ENCODE measurements at regions not wholly inside any gene's neighbourhood (a gene's known extent, or its start where the extent isn't known, plus 50 kb on each side); places are given as distances from the start of the nearest gene placed in this dataset.

DNA sequence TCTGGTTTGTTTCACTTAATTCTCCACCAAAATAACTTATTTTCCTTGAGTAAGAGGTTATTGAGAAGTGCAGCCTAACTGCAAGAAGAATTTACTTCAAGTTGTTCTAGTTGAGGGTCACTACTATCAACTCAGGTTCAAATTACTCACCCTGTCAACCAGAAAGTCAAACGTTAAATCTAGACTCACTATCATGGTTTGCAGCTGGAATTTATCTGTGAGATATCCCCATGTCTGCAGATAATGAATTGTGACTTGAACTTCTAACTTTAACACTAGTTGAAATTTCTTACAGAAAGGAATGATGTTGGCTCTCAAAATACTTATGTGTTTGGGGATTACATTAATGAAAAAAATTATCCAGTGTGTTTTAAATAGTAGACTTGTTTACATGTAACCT lies 1145.7 kb upstream of the NXPH2 start:
- DNase-seq, result no peak
- no peaks in the 10 kb centered on the region for H3K4me1 ChIP-seq (ENCODE audit: insufficient read depth)
- WGBS, 3 donors, result 4 to 5% (median 5%) methylated on average over 1 of the region's 1 CpG
- no peaks in the 10 kb centered on the region for H3K9me3 ChIP-seq
- H3K36me3 ChIP-seq, result no peaks in the 10 kb centered on the region
- no peak overlapping the region for H3K27ac ChIP-seq
- TF ChIP-seq, protein P1, sequence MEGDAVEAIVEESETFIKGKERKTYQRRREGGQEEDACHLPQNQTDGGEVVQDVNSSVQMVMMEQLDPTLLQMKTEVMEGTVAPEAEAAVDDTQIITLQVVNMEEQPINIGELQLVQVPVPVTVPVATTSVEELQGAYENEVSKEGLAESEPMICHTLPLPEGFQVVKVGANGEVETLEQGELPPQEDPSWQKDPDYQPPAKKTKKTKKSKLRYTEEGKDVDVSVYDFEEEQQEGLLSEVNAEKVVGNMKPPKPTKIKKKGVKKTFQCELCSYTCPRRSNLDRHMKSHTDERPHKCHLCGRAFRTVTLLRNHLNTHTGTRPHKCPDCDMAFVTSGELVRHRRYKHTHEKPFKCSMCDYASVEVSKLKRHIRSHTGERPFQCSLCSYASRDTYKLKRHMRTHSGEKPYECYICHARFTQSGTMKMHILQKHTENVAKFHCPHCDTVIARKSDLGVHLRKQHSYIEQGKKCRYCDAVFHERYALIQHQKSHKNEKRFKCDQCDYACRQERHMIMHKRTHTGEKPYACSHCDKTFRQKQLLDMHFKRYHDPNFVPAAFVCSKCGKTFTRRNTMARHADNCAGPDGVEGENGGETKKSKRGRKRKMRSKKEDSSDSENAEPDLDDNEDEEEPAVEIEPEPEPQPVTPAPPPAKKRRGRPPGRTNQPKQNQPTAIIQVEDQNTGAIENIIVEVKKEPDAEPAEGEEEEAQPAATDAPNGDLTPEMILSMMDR (IDR thresholded peaks at IDR 0.05), result no peak
- TF ChIP-seq POLR2A (IDR thresholded peaks at IDR 0.05), result no peak
- H3K4me3 ChIP-seq, result no peak overlapping the region
- intact Hi-C loops (cut with DNase I), result no loop called here
- no peaks in the 10 kb centered on the region for H3K27me3 ChIP-seq

DNA sequence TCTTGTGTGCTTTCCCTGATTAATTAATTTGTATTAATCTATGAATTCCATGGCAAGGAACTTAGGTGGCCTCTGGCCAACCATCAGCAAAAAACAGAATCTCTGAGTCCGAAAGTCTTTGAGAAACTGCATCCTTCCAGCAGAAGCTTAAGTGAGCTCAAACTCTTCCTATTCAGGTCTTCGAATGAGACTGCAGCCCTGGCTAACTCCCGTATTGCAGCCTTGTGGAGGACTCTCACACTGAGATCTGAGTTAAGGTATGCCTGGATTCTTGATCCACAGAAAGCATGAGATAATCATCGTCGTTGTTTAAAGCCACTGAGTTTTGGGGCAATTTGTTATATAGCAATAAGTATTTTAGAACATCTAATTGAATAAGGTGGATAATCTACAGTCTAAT lies 1143.9 kb upstream of the NXPH2 start:
- Histone ChIP-seq H3K27me3 (no peaks in the 10 kb centered on the region), H3K4me3 (no peak overlapping the region), H3K4me1 (ENCODE audit: insufficient read depth) (no peaks in the 10 kb centered on the region), H3K27ac (no peak overlapping the region), H3K9me3 (no peaks in the 10 kb centered on the region), H3K36me3 (no peaks in the 10 kb centered on the region)
- DNase-seq, result no peak
- WGBS, 3 donors, result 45 to 50% (median 47%) methylated on average over 5 of the region's 5 CpGs
- intact Hi-C loops (cut with DNase I), result no loop called here
- TF ChIP-seq POLR2A (IDR thresholded peaks at IDR 0.05) (no peak), EP300 (IDR thresholded peaks at IDR 0.05) (no peak)
- TF ChIP-seq, protein P1 (IDR thresholded peaks at IDR 0.05), result no peak

DNA sequence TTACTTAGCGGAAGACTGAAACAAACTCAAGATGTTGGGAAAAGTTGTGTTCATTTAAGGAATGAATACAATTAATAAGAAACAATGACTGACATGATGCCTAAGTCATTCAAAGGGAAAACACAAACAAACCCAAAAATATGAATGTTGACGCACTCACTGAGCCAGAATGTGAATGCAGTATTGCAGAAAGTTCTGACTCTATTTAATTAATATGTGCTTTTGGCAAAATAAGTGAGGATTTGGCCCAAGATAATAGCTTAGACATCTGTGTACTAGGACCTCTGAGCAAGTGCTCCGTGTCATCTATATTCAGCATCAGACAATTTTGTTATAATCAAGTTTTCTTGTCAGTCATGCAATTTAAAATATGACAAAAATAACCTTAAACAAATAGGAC lies 1138.8 kb upstream of the NXPH2 start:
- H3K4me3 ChIP-seq, result no peak overlapping the region
- no peaks in the 10 kb centered on the region for H3K9me3 ChIP-seq
- intact Hi-C loops (cut with DNase I), result no loop called here
- H3K36me3 ChIP-seq, result no peaks in the 10 kb centered on the region
- DNase-seq, result no peak
- no peak for TF ChIP-seq EP300 (IDR thresholded peaks at IDR 0.05)
- TF ChIP-seq, protein P1 (IDR thresholded peaks at IDR 0.05), result no peak
- no peak for TF ChIP-seq POLR2A (IDR thresholded peaks at IDR 0.05)
- no peaks in the 10 kb centered on the region for H3K4me1 ChIP-seq (ENCODE audit: insufficient read depth)
- H3K27me3 ChIP-seq, result no peaks in the 10 kb centered on the region
- 92 to 94% (median 92%) methylated on average over 3 of the region's 3 CpGs for WGBS, 3 donors
- no peak overlapping the region for H3K27ac ChIP-seq

DNA sequence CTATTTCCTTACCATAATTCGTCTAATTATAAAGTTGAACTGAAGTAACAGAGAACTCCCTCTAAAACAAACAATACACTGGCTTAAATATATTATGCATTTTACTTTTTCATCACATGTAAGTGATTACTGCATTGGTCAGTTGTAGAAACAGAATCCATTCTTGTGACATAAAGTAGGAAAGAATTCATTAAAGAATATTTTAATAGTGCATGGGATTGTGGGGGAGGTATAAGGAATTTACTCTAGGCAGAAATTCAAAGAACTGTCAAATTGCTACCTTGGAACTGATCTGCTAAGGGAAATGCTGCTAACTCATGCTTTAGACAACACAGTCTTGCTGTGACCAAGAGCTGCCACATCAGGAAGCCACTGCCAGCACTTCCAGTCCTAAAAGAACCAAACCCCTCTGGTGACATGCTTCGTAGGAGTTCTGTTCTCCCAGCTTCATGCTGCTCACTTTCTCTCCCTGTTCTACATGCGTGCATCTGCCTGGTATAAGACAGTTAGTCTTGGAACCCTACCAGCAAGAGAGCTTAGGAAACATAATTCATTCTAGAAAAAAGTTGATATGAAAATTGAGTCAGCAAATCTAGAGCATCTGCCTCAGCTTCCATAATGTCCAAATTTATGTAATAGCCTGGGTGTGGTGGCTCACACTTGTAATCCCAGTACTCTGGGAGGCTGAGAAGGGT lies 1137.6 kb upstream of the NXPH2 start:
- H3K27me3 ChIP-seq, result no peaks in the 10 kb centered on the region
- no peak overlapping the region for H3K27ac ChIP-seq
- TF ChIP-seq, protein P1 (IDR thresholded peaks at IDR 0.05), result no peak
- TF ChIP-seq POLR2A (IDR thresholded peaks at IDR 0.05) (no peak), EP300 (IDR thresholded peaks at IDR 0.05) (no peak)
- intact Hi-C loops (cut with DNase I), result no loop called here
- DNase-seq, result no peak
- no peak overlapping the region for H3K4me3 ChIP-seq
- no peaks in the 10 kb centered on the region for H3K36me3 ChIP-seq
- WGBS, 3 donors, result 58 to 65% (median 62%) methylated on average over 3 of the region's 3 CpGs
- H3K9me3 ChIP-seq, result no peaks in the 10 kb centered on the region
- H3K4me1 ChIP-seq (ENCODE audit: insufficient read depth), result no peaks in the 10 kb centered on the region
